ENCODE measurements at regions not wholly inside any gene's neighbourhood (a gene's known extent, or its start where the extent isn't known, plus 50 kb on each side); places are given as distances from the start of the nearest gene placed in this dataset.

GRCh38 chr13:111634410-111634809, 314.0 kb downstream of the TEX29 start:
- TF ChIP-seq JUND (IDR thresholded peaks at IDR 0.05; ENCODE audit: low read depth), result no peak
- no peak for DNase-seq (ENCODE audit: low read depth in 1 of 2, low spot score in 1 of 2)
- in situ Hi-C loops (cut with HindIII; ENCODE audit: low pct_unique_long_range_greater_than_20kb, low sequenced_read_pairs), result no loop called here

GRCh38 chr13:111636271-111636670, 315.8 kb downstream of the TEX29 start:
- in situ Hi-C loops (cut with HindIII; ENCODE audit: low pct_unique_long_range_greater_than_20kb, low sequenced_read_pairs), result no loop called here
- no peak for TF ChIP-seq JUND (IDR thresholded peaks at IDR 0.05; ENCODE audit: low read depth)
- DNase-seq (ENCODE audit: low read depth in 1 of 2, low spot score in 1 of 2), result no peak

- DNase-seq (ENCODE audit: low read depth in 1 of 2, low spot score in 1 of 2), result no peak
- in situ Hi-C loops (cut with HindIII; ENCODE audit: low pct_unique_long_range_greater_than_20kb, low sequenced_read_pairs), result no loop called here
- TF ChIP-seq JUND (IDR thresholded peaks at IDR 0.05; ENCODE audit: low read depth), result no peak
These were observed 316.4 kb downstream of the TEX29 start for GRCh38 chr13:111636804-111637203.

- in situ Hi-C loops (cut with HindIII; ENCODE audit: low pct_unique_long_range_greater_than_20kb, low sequenced_read_pairs), result no loop called here
- TF ChIP-seq JUND (IDR thresholded peaks at IDR 0.05; ENCODE audit: low read depth), result no peak
- DNase-seq (ENCODE audit: low read depth in 1 of 2, low spot score in 1 of 2), result no peak
These were observed 316.9 kb downstream of the TEX29 start for GRCh38 chr13:111637365-111637764.

- no peak for DNase-seq (ENCODE audit: low read depth in 1 of 2, low spot score in 1 of 2)
- in situ Hi-C loops (cut with HindIII; ENCODE audit: low pct_unique_long_range_greater_than_20kb, low sequenced_read_pairs), result no loop called here
- no peak for TF ChIP-seq JUND (IDR thresholded peaks at IDR 0.05; ENCODE audit: low read depth)
These were observed 317.8 kb downstream of the TEX29 start for GRCh38 chr13:111638233-111638632.

- no peak for DNase-seq (ENCODE audit: low read depth in 1 of 2, low spot score in 1 of 2)
- in situ Hi-C loops (cut with HindIII; ENCODE audit: low pct_unique_long_range_greater_than_20kb, low sequenced_read_pairs), result no loop called here
- no peak for TF ChIP-seq JUND (IDR thresholded peaks at IDR 0.05; ENCODE audit: low read depth)
These were observed 318.8 kb downstream of the TEX29 start for GRCh38 chr13:111639196-111639705.

- no peak for DNase-seq (ENCODE audit: low read depth in 1 of 2, low spot score in 1 of 2)
- in situ Hi-C loops (cut with HindIII; ENCODE audit: low pct_unique_long_range_greater_than_20kb, low sequenced_read_pairs), result no loop called here
- no peak for TF ChIP-seq JUND (IDR thresholded peaks at IDR 0.05; ENCODE audit: low read depth)
These were observed 319.6 kb downstream of the TEX29 start for GRCh38 chr13:111640006-111640405.

GRCh38 chr13:111640476-111640875, 320.0 kb downstream of the TEX29 start:
- no peak for TF ChIP-seq JUND (IDR thresholded peaks at IDR 0.05; ENCODE audit: low read depth)
- in situ Hi-C loops (cut with HindIII; ENCODE audit: low pct_unique_long_range_greater_than_20kb, low sequenced_read_pairs), result no loop called here
- no peak for DNase-seq (ENCODE audit: low read depth in 1 of 2, low spot score in 1 of 2)

GRCh38 chr13:111642156-111642767, 321.8 kb downstream of the TEX29 start:
- TF ChIP-seq JUND (IDR thresholded peaks at IDR 0.05; ENCODE audit: low read depth), result no peak
- in situ Hi-C loops (cut with HindIII; ENCODE audit: low pct_unique_long_range_greater_than_20kb, low sequenced_read_pairs), result no loop called here
- no peak for DNase-seq (ENCODE audit: low read depth in 1 of 2, low spot score in 1 of 2)

GRCh38 chr13:111644750-111645149, 324.3 kb downstream of the TEX29 start:
- no peak for TF ChIP-seq JUND (IDR thresholded peaks at IDR 0.05; ENCODE audit: low read depth)
- in situ Hi-C loops (cut with HindIII; ENCODE audit: low pct_unique_long_range_greater_than_20kb, low sequenced_read_pairs), result no loop called here
- no peak for DNase-seq (ENCODE audit: low read depth in 1 of 2, low spot score in 1 of 2)

GRCh38 chr13:111645198-111645597, 324.8 kb downstream of the TEX29 start:
- in situ Hi-C loops (cut with HindIII; ENCODE audit: low pct_unique_long_range_greater_than_20kb, low sequenced_read_pairs), result no loop called here
- DNase-seq (ENCODE audit: low read depth in 1 of 2, low spot score in 1 of 2), result no peak

GRCh38 chr13:111645598-111646455, 325.4 kb downstream of the TEX29 start:
- no peak for DNase-seq (ENCODE audit: low read depth in 1 of 2, low spot score in 1 of 2)
- in situ Hi-C loops (cut with HindIII; ENCODE audit: low pct_unique_long_range_greater_than_20kb, low sequenced_read_pairs), result no loop called here
- no peak for TF ChIP-seq JUND (IDR thresholded peaks at IDR 0.05; ENCODE audit: low read depth)

More at GRCh38 chr13:111645198-111645597, 324.8 kb downstream of the TEX29 start:
- TF ChIP-seq JUND (IDR thresholded peaks at IDR 0.05; ENCODE audit: low read depth), result no peak

GRCh38 chr13:111646456-111646855, 326.0 kb downstream of the TEX29 start:
- no peak for DNase-seq (ENCODE audit: low read depth in 1 of 2, low spot score in 1 of 2)
- in situ Hi-C loops (cut with HindIII; ENCODE audit: low pct_unique_long_range_greater_than_20kb, low sequenced_read_pairs), result no loop called here
- no peak for TF ChIP-seq JUND (IDR thresholded peaks at IDR 0.05; ENCODE audit: low read depth)

All from T47D (cell line).